NCI-H69 (cell line): ENCODE measurements at regions not wholly inside any gene's neighbourhood (a gene's known extent, or its start where the extent isn't known, plus 50 kb on each side); places are given as distances from the start of the nearest gene placed in this dataset.
"Not testable (repeated sequence)": the region's sequence is repeated elsewhere in the genome, so short reads cannot be mapped to it uniquely, and the experiment has no call there.

Experiments used
- DNase-seq: peaks from one replicate; lab custom pipeline; 2025; lab: John Stamatoyannopoulos, UW

DNA sequence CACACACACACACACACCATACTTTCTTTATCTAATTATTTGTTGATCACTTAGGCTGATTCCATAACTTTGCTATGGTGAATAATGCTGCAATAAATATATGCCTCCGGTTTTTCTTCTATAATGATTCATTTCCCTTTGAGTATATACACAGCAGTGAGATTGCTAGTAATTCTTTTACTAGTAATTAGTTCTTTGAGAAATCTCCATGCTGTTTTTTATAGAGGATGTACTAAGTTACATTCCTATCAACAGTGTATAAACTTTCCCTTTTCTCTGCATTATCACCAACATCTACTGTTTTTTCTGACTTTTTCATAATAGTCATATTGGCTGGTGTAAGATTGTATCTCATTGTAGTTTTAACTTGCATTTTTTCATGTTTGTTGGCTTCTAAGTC, 1405.1 kb downstream of the PCDH9 start:
- no peak for DNase-seq

- DNase-seq = no peak
Observed at GRCh38 chr13:65808061-65808460, 1422.1 kb downstream of the PCDH9 start.

DNA sequence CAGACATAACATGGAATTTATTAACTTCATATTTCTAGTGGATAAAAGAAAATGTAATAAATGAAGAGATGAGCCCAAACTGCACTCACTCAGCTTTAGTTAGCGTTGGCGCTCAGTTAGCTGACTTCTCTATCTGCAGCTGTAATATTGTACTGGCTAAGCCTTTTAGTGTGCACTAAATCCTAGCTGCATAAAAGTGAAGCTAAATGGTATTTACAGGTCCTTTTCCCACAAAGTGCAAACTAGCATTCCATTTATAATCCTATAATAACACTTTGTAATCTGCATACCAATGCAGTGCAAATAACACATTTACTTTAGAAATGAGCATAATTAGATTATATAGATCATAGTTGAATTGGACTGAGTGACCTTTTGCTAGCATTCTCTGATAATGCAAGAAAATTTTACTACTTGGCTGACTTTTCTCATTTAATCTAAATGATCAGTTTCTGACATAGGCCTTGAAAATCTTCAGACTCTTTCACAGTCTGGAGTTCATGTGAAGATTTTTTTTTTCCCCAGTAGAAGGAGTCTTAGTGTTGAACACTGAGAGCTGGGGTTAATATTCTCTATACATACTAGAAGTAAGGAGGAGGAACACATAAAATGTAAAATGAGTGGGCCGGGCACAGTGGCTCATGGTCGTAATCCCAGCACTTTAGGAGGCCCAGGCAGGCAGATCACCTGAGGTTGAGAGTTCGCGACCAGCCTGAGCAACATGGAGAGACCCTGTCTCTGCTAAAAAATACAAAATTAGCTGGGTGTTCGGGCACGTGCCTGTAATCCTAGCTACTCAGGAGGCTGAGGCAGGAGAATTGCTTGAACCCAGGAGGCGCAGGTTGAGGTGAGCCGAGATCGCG, 1426.4 kb downstream of the PCDH9 start:
- no peak for DNase-seq

- no peak for DNase-seq
Observed at GRCh38 chr13:65789815-65790214, 1440.3 kb downstream of the PCDH9 start.

DNA sequence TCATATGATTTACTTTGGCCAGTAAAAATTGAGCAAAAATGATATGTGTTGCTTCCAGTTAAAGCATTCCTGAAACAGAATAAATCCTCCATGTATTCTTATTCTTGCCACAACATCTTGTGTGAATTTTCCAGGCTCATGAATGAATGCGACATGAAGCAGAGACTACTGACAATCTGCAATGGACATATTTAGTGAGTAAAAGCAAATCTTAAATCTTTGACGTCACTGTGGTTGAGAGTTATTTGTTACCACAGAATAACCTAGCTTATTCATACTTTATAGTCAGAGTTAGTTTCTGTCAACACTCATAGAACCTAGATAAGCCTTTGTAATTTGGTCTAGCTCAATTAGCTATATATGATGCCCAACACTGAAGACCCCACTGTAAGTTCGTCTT, 1443.1 kb downstream of the PCDH9 start:
- DNase-seq = no peak

DNA sequence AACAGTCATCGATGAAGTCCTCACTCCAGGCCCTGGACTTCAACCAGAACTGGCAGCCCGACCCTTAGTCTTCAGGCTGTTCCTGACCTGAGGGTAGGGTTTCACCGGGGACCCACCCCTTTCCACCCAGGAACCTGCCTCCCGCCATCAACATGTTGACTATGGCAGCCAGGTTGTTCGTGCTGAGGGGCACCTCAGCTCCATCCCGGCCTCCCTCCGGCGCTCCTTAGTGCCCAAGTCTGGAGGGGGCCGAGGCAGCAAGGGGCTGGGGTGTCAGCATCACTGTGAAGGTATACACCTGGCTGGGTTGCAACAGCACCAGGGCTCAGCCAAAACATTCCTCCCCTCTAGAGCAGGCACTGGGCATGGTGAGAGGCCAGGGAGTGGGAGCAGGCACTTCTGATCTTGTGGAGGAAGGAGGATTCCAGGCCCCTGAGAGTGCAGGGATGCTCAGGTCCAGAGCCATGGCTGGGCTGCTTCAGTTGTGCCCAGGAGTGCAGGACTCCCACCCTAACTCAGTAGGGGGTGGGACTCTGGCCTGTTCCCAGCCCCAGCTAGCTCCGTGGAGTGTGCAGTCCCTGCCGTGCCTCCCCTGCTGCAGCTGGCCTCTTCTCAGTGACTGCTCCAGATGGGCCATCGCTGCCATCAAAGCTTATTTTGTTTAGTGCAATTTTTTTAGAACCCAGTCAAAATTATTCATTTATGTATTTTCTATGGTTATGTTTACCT, 1445.9 kb downstream of the PCDH9 start:
- DNase-seq = no peak

GRCh38 chr13:65783383-65783782, 1446.8 kb downstream of the PCDH9 start:
- no peak for DNase-seq

DNA sequence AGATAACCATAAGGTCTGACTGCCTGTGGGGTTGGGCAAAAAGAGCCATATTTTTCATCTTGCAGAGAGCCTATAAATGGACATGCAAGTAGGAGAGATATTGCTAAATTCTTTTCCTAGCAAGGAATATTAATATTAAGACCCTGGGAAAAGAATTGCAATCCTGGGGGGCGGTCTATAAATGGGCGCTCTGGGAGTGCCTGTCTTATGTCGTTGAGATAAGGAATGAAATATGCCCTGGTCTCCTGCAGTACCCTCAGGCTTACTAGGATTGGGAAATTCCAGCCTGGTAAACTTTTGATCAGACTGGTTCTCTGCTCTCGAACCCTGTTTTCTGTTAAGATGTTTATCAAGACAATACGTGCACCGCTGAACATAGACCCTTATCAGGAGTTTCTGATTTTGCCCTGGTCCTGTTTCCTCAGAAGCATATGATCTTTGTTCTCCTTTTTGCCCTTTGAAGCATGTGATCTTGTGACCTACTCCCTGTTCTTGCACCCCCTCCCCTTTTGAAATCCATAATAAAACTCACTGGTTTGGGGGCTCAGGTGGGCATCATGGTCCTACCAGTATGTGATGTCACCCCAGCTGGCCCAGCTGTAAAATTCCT, 1458.3 kb downstream of the PCDH9 start:
- DNase-seq = not testable (repeated sequence)

- DNase-seq = no peak
Observed at GRCh38 chr13:65768545-65768944, 1461.6 kb downstream of the PCDH9 start.

DNA sequence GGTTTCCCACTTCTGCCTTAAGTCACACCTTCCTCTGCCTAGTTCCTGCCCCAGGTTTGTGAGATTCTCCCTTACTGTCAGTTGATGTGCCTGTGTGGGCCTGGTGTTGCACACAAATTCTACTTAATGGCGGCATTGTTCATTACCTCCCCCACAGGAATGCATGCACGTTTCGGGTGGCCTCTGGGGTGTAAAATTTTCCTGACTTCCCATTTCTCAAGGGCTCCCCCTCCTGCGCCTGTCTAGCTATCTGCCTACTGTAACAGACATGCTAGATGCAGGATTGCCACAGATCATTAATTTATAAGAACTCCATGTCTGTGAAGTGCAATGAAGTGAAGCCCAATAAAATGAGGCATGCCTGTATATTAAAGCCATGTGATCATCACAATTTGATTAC, 1466.3 kb downstream of the PCDH9 start:
- DNase-seq = peak; percentile 35

DNA sequence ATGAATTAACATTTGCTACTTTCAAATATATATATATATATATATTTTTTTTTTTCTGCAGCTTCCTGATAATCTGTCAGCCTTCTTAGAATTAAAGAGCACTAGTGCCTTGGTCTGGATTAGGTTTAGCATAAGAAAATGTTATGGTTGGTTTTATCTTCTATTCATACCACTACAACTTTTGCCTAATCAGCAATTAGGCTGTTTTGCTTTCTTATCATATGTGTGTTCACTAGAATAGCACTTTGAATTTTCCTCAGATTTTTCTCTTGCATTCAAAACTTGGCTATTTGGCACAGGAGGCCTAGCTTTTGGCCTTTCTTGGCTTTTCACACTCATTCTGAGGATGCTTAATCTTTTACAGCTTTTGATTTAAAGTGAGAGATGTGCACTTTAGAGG, 1468.1 kb downstream of the PCDH9 start:
- no peak for DNase-seq

- DNase-seq = no peak
Observed at GRCh38 chr13:65756071-65756671, 1474.0 kb downstream of the PCDH9 start.

GRCh38 chr13:65748227-65748626, 1481.9 kb downstream of the PCDH9 start:
- no peak for DNase-seq

GRCh38 chr13:65746406-65746921, 1483.7 kb downstream of the PCDH9 start:
- no peak for DNase-seq

GRCh38 chr13:65744836-65745235, 1485.3 kb downstream of the PCDH9 start:
- no peak for DNase-seq

DNA sequence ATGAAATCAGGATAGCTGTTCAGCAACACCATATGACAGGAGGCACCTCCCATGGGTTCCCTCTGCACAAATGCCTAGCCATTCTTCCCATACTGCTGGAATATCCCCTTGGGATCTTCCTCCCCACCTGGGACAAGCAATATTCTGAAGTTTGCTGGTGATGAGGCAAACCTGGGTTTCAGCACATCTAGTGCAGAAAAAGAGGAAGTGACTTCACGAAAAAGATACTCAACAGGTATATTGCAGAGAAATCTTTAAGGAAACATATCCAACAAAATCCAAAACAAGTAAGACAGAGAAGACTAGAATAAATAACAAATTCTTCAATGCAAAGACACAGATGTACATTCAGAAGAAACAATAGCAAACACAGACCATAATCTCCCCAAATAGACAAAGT, 1497.0 kb downstream of the PCDH9 start:
- DNase-seq = no peak

DNA sequence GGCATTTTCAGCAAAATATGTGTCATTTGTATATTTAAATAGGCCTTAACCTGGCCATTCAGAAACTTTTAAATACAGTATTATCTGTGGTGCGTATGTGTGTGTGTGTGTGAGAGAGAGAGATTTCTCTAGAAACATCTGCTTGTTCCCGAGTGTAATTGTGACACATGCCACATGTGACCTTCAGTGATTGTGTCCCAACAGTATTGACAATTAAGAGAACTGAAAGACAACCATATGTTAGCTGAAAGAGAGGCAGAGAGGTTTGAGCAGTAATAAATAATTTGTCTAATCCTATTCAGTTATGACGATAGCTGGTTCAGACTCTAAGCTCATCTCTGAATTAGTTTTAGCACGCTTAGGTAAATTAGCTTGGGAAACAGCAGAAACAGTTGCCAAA, 1503.1 kb downstream of the PCDH9 start:
- DNase-seq = no peak

- no peak for DNase-seq
Observed at GRCh38 chr13:65725006-65725405, 1505.1 kb downstream of the PCDH9 start.

- DNase-seq = no peak
Observed at GRCh38 chr13:65724226-65724625, 1505.9 kb downstream of the PCDH9 start.

DNA sequence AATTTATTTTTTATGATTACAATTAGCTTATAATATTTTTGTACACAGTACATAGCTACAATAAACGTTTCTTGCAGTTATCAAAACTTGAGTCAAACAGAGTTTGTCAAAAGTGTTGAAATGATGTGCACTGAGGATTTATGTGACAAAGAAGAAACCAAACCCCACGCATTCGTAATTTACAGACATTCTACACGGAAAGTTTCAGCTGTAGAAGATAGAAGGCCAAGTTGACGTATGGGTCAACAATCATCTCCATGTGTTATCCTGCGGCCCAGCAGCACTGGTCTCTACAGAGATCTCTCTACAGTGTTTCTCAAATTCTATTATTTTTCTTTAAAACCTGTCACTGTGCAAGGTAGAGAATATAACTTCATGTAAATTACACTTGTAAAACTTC, 1507.6 kb downstream of the PCDH9 start:
- no peak for DNase-seq

- peak; percentile 16 for DNase-seq
Observed at GRCh38 chr13:65719831-65720230, 1510.3 kb downstream of the PCDH9 start.

GRCh38 chr13:65710514-65710913, 1519.6 kb downstream of the PCDH9 start:
- peak; percentile 29 for DNase-seq
